ENCODE measurements at regions not wholly inside any gene's neighbourhood (a gene's known extent, or its start where the extent isn't known, plus 50 kb on each side); places are given as distances from the start of the nearest gene placed in this dataset.

DNA sequence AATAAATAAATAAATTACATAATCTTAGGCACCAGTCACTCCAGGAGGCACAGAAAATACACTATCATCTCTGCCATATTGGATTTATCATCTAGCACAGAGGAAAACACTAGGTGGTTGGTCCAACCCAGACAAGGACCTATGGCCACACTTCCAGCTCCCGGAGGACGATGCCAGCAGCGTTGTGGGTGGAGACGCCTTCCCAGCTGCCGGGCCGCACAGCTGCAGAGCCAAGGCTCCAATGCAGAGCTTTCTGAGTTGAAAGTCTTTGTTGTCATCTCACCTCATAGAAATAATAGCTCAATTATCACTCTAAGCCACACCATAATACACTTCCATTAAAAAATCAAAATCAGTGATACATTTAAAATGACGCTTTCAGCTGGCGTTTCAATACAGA lies 457.1 kb upstream of the SALL3 start:
- TF ChIP-seq CTCF (IDR thresholded peaks at IDR 0.05; ENCODE audit: low read depth, low read length) = no peak
- no peak for TF ChIP-seq EZH2phosphoT487 (IDR thresholded peaks at IDR 0.05; ENCODE audit: low read depth)
